Liver (tissue), 8 donors: ENCODE measurements at regions not wholly inside any gene's neighbourhood (a gene's known extent, or its start where the extent isn't known, plus 50 kb on each side); places are given as distances from the start of the nearest gene placed in this dataset.

ENCODE experiments used
- DNase-seq: peaks from one replicate; pipeline ENCODE4 v3.0.0-alpha.2; 2017; ENCODE audit warnings: low spot score
- H3K27ac ChIP-seq, 2 donors: one replicate each; pipeline ENCODE4 v1.7.0; 2013; ENCODE audit warnings: inconsistent platforms in 2 of 2, low read length in 2 of 2, control low read depth in 1 of 2, low read depth in 1 of 2, mild to moderate bottlenecking in 1 of 2
- H3K27me3 ChIP-seq, 4 donors: one replicate each; pipeline versions ENCODE4 v1.6.1 to v1.7.0; 2013; ENCODE audit warnings: low read length in 3 of 4, inconsistent platforms in 1 of 4, mild to moderate bottlenecking in 1 of 4, moderate library complexity in 1 of 4; ENCODE audit not compliant: control insufficient read depth in 4 of 4, insufficient read depth in 4 of 4
- H3K36me3 ChIP-seq, 4 donors: one replicate each; pipeline versions ENCODE4 v1.6.1 to v1.7.0; 2013; ENCODE audit warnings: low read length in 3 of 4, mild to moderate bottlenecking in 3 of 4, low read depth in 1 of 4, moderate library complexity in 1 of 4; ENCODE audit not compliant: control insufficient read depth in 4 of 4, insufficient read depth in 3 of 4
- H3K4me1 ChIP-seq, 4 donors: one replicate each; pipeline versions ENCODE4 v1.6.1 to v1.7.0; 2013; ENCODE audit warnings: low read length in 3 of 4, mild to moderate bottlenecking in 3 of 4, moderate library complexity in 1 of 4; ENCODE audit not compliant: control insufficient read depth in 4 of 4, insufficient read depth in 4 of 4
- H3K4me3 ChIP-seq, 3 donors: one replicate each; pipeline versions ENCODE4 v1.6.1 to v1.7.0; 2013; ENCODE audit warnings: low read length in 3 of 3, control low read depth in 1 of 3, low read depth in 1 of 3, mild to moderate bottlenecking in 1 of 3
- H3K9ac ChIP-seq, 2 donors: one replicate each; pipeline ENCODE4 v1.7.0; 2013; ENCODE audit warnings: low read length in 2 of 2, mild to moderate bottlenecking in 2 of 2, moderate library complexity in 2 of 2, control low read depth in 1 of 2, low read depth in 1 of 2
- H3K9me3 ChIP-seq, 4 donors: one replicate each; pipeline versions ENCODE4 v1.6.1 to v1.7.0; 2013; ENCODE audit warnings: low read length in 3 of 4; ENCODE audit not compliant: control insufficient read depth in 4 of 4
- CTCF ChIP-seq: fragments of 150-350 bp; IDR thresholded peaks from 2 replicates; pipeline ENCODE4 v1.5.1; 2017; ENCODE audit warnings: improper control_type of control experiment, low read depth, low read length; ENCODE audit not compliant: missing input control
- EGR1 ChIP-seq, 2 donors: IDR thresholded peaks; 2 replicates each; pipeline ENCODE4 v1.6.1; 2016 to 2018; ENCODE audit warnings: antibody characterized with exemption in 2 of 2, low read depth in 2 of 2
- FOXA1 ChIP-seq: IDR thresholded peaks from 2 replicates; pipeline ENCODE4 v1.6.1; 2016; ENCODE audit warnings: antibody characterized with exemption
- FOXA2 ChIP-seq: IDR thresholded peaks from 2 replicates; pipeline ENCODE4 v1.6.1; 2016; ENCODE audit warnings: antibody characterized with exemption
- GABPA ChIP-seq, 2 donors: IDR thresholded peaks in 1 of 2; conservative IDR thresholded peaks in 1 of 2; 2 replicates each; pipeline ENCODE4 v1.6.1; 2016; ENCODE audit warnings: antibody characterized with exemption in 2 of 2, mild to moderate bottlenecking in 1 of 2, moderate library complexity in 1 of 2
- HNF4A ChIP-seq, 2 donors: conservative IDR thresholded peaks; 2 replicates each; pipeline ENCODE4 v1.6.1; 2016; ENCODE audit warnings: antibody characterized with exemption in 2 of 2, mild to moderate bottlenecking in 2 of 2
- HNF4G ChIP-seq: IDR thresholded peaks from 2 replicates; pipeline ENCODE4 v1.6.1; 2016; ENCODE audit warnings: antibody characterized with exemption
- JUND ChIP-seq, 2 donors: IDR thresholded peaks; 2 replicates each; pipeline ENCODE4 v1.6.1; 2016; ENCODE audit warnings: antibody characterized with exemption in 2 of 2
- NR2F2 ChIP-seq: IDR thresholded peaks from 2 replicates; pipeline ENCODE4 v1.6.1; 2016; ENCODE audit warnings: antibody characterized with exemption
- RXRA ChIP-seq, 2 donors: IDR thresholded peaks; 2 replicates each; pipeline ENCODE4 v1.6.1; 2017 to 2018; ENCODE audit warnings: antibody characterized with exemption in 2 of 2, mild to moderate bottlenecking in 1 of 2
- SP1 ChIP-seq: IDR thresholded peaks from 2 replicates; pipeline ENCODE4 v1.6.1; 2018; ENCODE audit warnings: antibody characterized with exemption, mild to moderate bottlenecking
- TAF1 ChIP-seq: conservative IDR thresholded peaks from 2 replicates; pipeline ENCODE4 v1.6.1; 2016; ENCODE audit warnings: antibody characterized with exemption, mild to moderate bottlenecking
- ZBTB33 ChIP-seq: IDR thresholded peaks from 2 replicates; pipeline ENCODE4 v1.6.1; 2016; ENCODE audit warnings: antibody characterized with exemption
- WGBS: extraction: QIAGEN DNeasy Blood & Tissue Kit; methylation state at CpG from one replicate; pipeline ENCODE4 v1.1.7; 2013; 5-methylcytosine and 5-hydroxymethylcytosine counted together
- TF ChIP-seq, protein P1 (sequence below): IDR thresholded peaks from 2 replicates; pipeline ENCODE4 v1.6.1; 2016; ENCODE audit warnings: antibody characterized with exemption
- TF ChIP-seq, protein P2 (sequence below): IDR thresholded peaks from 2 replicates; pipeline ENCODE4 v1.6.1; 2016; ENCODE audit warnings: antibody characterized with exemption, mild to moderate bottlenecking
- TF ChIP-seq, protein P3 (sequence below): IDR thresholded peaks from 2 replicates; pipeline ENCODE4 v1.6.1; 2016; ENCODE audit warnings: antibody characterized with exemption
- donor health status: healthy.
- donor health status: healthy.
- donor health status: healthy.
- donor health status: healthy.
- donor health status: healthy.

DNA sequence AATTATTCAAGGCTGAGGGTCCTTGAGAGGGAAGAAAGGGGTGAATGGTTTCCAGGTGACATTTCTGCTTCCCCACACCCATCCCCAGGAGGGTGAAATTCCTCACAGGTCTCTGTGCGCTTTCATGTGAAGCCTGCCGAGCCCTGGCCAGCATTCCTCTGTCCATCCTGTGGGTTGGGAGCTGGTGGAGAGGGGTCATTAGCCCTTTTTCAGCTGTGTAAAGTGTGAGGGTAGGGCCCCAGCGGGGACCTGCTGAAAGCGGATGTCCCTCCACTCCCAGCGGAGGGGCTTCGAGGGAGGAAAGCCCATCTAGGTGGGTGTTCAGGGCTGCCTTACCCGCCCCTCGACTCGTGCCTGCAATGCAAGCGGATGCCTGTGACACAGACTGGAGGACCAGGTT is 53.3 kb upstream of the DLX4 start (continued):
- TF ChIP-seq CTCF (no peak), FOXA1 (no peak), TAF1 (no peak), JUND (IDR thresholded peaks at IDR 0.05) (no peak), NR2F2 (no peak)
- TF ChIP-seq, protein P1, sequence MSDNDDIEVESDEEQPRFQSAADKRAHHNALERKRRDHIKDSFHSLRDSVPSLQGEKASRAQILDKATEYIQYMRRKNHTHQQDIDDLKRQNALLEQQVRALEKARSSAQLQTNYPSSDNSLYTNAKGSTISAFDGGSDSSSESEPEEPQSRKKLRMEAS = no peak

GRCh38 chr17:49916854-49917515 is 52.0 kb upstream of the DLX4 start:
- WGBS = 78% methylated on average over 13 of the region's 13 CpGs

More at GRCh38 chr17:49916854-49917515, 52.0 kb upstream of the DLX4 start:
- no peaks in the 10 kb centered on the region for H3K36me3 ChIP-seq
- peaks cover 0 to 3% (median 2%) of the 10 kb centered on the region in 4 donors for H3K27me3 ChIP-seq
- H3K9ac ChIP-seq = no peak overlapping the region
- H3K9me3 ChIP-seq = no peaks in the 10 kb centered on the region
- no peak for DNase-seq
- H3K4me1 ChIP-seq = no peaks in the 10 kb centered on the region
- TF ChIP-seq HNF4A (conservative IDR thresholded peaks at IDR 0.05) = no peak
- TF ChIP-seq EGR1 (IDR thresholded peaks at IDR 0.05; ENCODE audit: low read depth in 2 of 2) = no peak
- TF ChIP-seq HNF4G = no peak
- TF ChIP-seq GABPA (IDR thresholded peaks at IDR 0.05 in 1 of 2, conservative IDR thresholded peaks at IDR 0.05 in 1 of 2) = no peak
- no peak for TF ChIP-seq SP1
- TF ChIP-seq, protein P2, sequence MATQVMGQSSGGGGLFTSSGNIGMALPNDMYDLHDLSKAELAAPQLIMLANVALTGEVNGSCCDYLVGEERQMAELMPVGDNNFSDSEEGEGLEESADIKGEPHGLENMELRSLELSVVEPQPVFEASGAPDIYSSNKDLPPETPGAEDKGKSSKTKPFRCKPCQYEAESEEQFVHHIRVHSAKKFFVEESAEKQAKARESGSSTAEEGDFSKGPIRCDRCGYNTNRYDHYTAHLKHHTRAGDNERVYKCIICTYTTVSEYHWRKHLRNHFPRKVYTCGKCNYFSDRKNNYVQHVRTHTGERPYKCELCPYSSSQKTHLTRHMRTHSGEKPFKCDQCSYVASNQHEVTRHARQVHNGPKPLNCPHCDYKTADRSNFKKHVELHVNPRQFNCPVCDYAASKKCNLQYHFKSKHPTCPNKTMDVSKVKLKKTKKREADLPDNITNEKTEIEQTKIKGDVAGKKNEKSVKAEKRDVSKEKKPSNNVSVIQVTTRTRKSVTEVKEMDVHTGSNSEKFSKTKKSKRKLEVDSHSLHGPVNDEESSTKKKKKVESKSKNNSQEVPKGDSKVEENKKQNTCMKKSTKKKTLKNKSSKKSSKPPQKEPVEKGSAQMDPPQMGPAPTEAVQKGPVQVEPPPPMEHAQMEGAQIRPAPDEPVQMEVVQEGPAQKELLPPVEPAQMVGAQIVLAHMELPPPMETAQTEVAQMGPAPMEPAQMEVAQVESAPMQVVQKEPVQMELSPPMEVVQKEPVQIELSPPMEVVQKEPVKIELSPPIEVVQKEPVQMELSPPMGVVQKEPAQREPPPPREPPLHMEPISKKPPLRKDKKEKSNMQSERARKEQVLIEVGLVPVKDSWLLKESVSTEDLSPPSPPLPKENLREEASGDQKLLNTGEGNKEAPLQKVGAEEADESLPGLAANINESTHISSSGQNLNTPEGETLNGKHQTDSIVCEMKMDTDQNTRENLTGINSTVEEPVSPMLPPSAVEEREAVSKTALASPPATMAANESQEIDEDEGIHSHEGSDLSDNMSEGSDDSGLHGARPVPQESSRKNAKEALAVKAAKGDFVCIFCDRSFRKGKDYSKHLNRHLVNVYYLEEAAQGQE = no peak
- no peak for TF ChIP-seq RXRA (IDR thresholded peaks at IDR 0.05)
- TF ChIP-seq, protein P3, sequence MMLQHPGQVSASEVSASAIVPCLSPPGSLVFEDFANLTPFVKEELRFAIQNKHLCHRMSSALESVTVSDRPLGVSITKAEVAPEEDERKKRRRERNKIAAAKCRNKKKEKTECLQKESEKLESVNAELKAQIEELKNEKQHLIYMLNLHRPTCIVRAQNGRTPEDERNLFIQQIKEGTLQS = no peak
- no peak for TF ChIP-seq NR2F2
- no peak for TF ChIP-seq ZBTB33
- TF ChIP-seq FOXA2 = no peak
- TF ChIP-seq, protein P1 = no peak
- TF ChIP-seq JUND (IDR thresholded peaks at IDR 0.05) = no peak
- TF ChIP-seq TAF1 = no peak
- no peak overlapping the region for H3K4me3 ChIP-seq
- H3K27ac ChIP-seq = no peak overlapping the region
